ENCODE measurements at regions not wholly inside any gene's neighbourhood (a gene's known extent, or its start where the extent isn't known, plus 50 kb on each side); places are given as distances from the start of the nearest gene placed in this dataset.
"Not testable (repeated sequence)": the region's sequence is repeated elsewhere in the genome, so short reads cannot be mapped to it uniquely, and the experiment has no call there.

DNA sequence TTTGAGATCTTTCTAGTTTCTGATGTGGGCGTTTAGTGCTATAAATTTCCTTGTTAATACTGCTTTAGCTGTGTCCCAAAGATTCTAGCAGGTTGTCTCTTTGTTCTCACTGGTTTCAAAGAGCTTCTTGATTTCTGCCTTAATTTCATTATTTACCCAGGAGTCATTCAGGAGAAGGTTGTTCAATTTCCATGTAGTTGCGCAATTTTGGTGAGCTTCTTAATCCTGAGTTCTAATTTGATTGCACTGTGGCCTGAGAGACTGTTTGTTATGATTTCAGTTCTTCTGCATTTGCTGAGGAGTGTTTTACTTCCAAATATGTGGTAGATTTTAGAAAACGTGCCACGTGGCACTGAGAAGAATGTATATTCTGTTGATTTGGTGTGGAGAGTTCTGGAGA lies 254.6 kb downstream of the ADGRL2 start:
- TF ChIP-seq, protein P1, sequence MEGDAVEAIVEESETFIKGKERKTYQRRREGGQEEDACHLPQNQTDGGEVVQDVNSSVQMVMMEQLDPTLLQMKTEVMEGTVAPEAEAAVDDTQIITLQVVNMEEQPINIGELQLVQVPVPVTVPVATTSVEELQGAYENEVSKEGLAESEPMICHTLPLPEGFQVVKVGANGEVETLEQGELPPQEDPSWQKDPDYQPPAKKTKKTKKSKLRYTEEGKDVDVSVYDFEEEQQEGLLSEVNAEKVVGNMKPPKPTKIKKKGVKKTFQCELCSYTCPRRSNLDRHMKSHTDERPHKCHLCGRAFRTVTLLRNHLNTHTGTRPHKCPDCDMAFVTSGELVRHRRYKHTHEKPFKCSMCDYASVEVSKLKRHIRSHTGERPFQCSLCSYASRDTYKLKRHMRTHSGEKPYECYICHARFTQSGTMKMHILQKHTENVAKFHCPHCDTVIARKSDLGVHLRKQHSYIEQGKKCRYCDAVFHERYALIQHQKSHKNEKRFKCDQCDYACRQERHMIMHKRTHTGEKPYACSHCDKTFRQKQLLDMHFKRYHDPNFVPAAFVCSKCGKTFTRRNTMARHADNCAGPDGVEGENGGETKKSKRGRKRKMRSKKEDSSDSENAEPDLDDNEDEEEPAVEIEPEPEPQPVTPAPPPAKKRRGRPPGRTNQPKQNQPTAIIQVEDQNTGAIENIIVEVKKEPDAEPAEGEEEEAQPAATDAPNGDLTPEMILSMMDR (IDR thresholded peaks at IDR 0.05; ENCODE audit: low read length) = not testable (repeated sequence)
- not testable (repeated sequence) for TF ChIP-seq EZH2 (IDR thresholded peaks at IDR 0.05; ENCODE audit: borderline replicate concordance, low read length)
